Nephron (organoid): ENCODE measurements at regions not wholly inside any gene's neighbourhood (a gene's known extent, or its start where the extent isn't known, plus 50 kb on each side); places are given as distances from the start of the nearest gene placed in this dataset.

ENCODE experiments used
- H3K27ac Mint-ChIP-seq, 3 experiments: 2 replicates each; pipeline ENCODE4 v1.8.0; 2020; ENCODE audit warnings: mixed read lengths in 3 of 3, mild to moderate bottlenecking in 2 of 3, moderate library complexity in 1 of 3
- H3K27me3 Mint-ChIP-seq: 2 replicates; pipeline ENCODE4 v1.8.0; 2021; ENCODE audit warnings: low read depth, mild to moderate bottlenecking, moderate library complexity, mixed read lengths
- H3K36me3 Mint-ChIP-seq: 2 replicates; pipeline ENCODE4 v1.8.0; 2020; ENCODE audit warnings: low read depth, mixed read lengths
- H3K4me1 Mint-ChIP-seq: 2 replicates; pipeline ENCODE4 v1.8.0; 2020; ENCODE audit warnings: mixed read lengths
- H3K4me3 Mint-ChIP-seq, 3 experiments: 2 replicates each; pipeline ENCODE4 v1.8.0; 2020; ENCODE audit warnings: mild to moderate bottlenecking in 3 of 3, mixed read lengths in 3 of 3, moderate library complexity in 2 of 3
- H3K9me3 Mint-ChIP-seq: 2 replicates; pipeline ENCODE4 v1.8.0; 2020; ENCODE audit warnings: mixed read lengths
- CTCF ChIP-seq, 3 experiments: fragments of 200-600 bp; sonication (generic); IDR thresholded peaks; one replicate each; pipeline ENCODE4 v1.5.0; 2021; ENCODE audit warnings: antibody characterized with exemption in 3 of 3; ENCODE audit not compliant: unreplicated experiment in 3 of 3

GRCh38 chr11:103696123-103696522 lies 340.3 kb upstream of the DDI1 start:
- no peaks in the 10 kb centered on the region for H3K27me3 Mint-ChIP-seq
- TF ChIP-seq CTCF (IDR thresholded peaks at IDR 0.05; ENCODE audit: unreplicated experiment in 3 of 3) = no peak
- H3K27ac Mint-ChIP-seq = no peak overlapping the region
- no peaks in the 10 kb centered on the region for H3K4me1 Mint-ChIP-seq
- no peak overlapping the region for H3K4me3 Mint-ChIP-seq
- peaks cover 3% of the 10 kb centered on the region for H3K9me3 Mint-ChIP-seq
- no peaks in the 10 kb centered on the region for H3K36me3 Mint-ChIP-seq

- Mint-ChIP-seq H3K4me1 (no peaks in the 10 kb centered on the region), H3K9me3 (peaks cover 3% of the 10 kb centered on the region), H3K36me3 (no peaks in the 10 kb centered on the region), H3K27me3 (no peaks in the 10 kb centered on the region), H3K4me3 (no peak overlapping the region), H3K27ac (no peak overlapping the region)
- TF ChIP-seq CTCF (IDR thresholded peaks at IDR 0.05; ENCODE audit: unreplicated experiment in 3 of 3) = peak in 1 of 3 experiments; percentile 13
Observed at GRCh38 chr11:103699216-103699615, 337.2 kb upstream of the DDI1 start.

GRCh38 chr11:103699656-103700055 lies 336.8 kb upstream of the DDI1 start:
- no peak for TF ChIP-seq CTCF (IDR thresholded peaks at IDR 0.05; ENCODE audit: unreplicated experiment in 3 of 3)
- H3K4me3 Mint-ChIP-seq = no peak overlapping the region
- H3K9me3 Mint-ChIP-seq = peaks cover 3% of the 10 kb centered on the region
- no peaks in the 10 kb centered on the region for H3K4me1 Mint-ChIP-seq
- H3K27ac Mint-ChIP-seq = no peak overlapping the region
- H3K36me3 Mint-ChIP-seq = no peaks in the 10 kb centered on the region
- H3K27me3 Mint-ChIP-seq = no peaks in the 10 kb centered on the region

- H3K27me3 Mint-ChIP-seq = no peaks in the 10 kb centered on the region
- peaks cover 3% of the 10 kb centered on the region for H3K9me3 Mint-ChIP-seq
- H3K4me1 Mint-ChIP-seq = no peaks in the 10 kb centered on the region
- H3K27ac Mint-ChIP-seq = peak overlapping the region in 1 of 3 experiments; percentile 22
- H3K36me3 Mint-ChIP-seq = no peaks in the 10 kb centered on the region
- TF ChIP-seq CTCF (IDR thresholded peaks at IDR 0.05; ENCODE audit: unreplicated experiment in 3 of 3) = no peak
- no peak overlapping the region for H3K4me3 Mint-ChIP-seq
Observed at GRCh38 chr11:103700622-103701021, 335.8 kb upstream of the DDI1 start.

GRCh38 chr11:103703437-103703836 lies 333.0 kb upstream of the DDI1 start:
- no peak overlapping the region for H3K4me3 Mint-ChIP-seq
- TF ChIP-seq CTCF (IDR thresholded peaks at IDR 0.05; ENCODE audit: unreplicated experiment in 3 of 3) = no peak
- H3K27me3 Mint-ChIP-seq = no peaks in the 10 kb centered on the region
- no peak overlapping the region for H3K27ac Mint-ChIP-seq
- H3K9me3 Mint-ChIP-seq = peaks cover 1% of the 10 kb centered on the region
- H3K36me3 Mint-ChIP-seq = no peaks in the 10 kb centered on the region
- no peaks in the 10 kb centered on the region for H3K4me1 Mint-ChIP-seq

GRCh38 chr11:103703954-103704353 lies 332.5 kb upstream of the DDI1 start:
- Mint-ChIP-seq H3K27ac (no peak overlapping the region), H3K4me1 (no peaks in the 10 kb centered on the region), H3K36me3 (no peaks in the 10 kb centered on the region), H3K27me3 (no peaks in the 10 kb centered on the region), H3K9me3 (peaks cover 4% of the 10 kb centered on the region), H3K4me3 (no peak overlapping the region)
- TF ChIP-seq CTCF (IDR thresholded peaks at IDR 0.05; ENCODE audit: unreplicated experiment in 3 of 3) = no peak
